Motor neuron (in vitro differentiated cells): ENCODE measurements at regions not wholly inside any gene's neighbourhood (a gene's known extent, or its start where the extent isn't known, plus 50 kb on each side); places are given as distances from the start of the nearest gene placed in this dataset.
"Not testable (repeated sequence)": the region's sequence is repeated elsewhere in the genome, so short reads cannot be mapped to it uniquely, and the experiment has no call there.

ENCODE experiments used
- ATAC-seq, 8 experiments: fragments of 200-7000 bp; cut with Tn5 transposase; replicated peaks in 6 of 8; 2 replicates each; pipeline ENCODE4 v1.8.0; 2021; ENCODE audit warnings: mild to moderate bottlenecking in 8 of 8, moderate library complexity in 8 of 8
- H3K27ac ChIP-seq, 2 donors: fragments of 250-450 bp; sonication (Bioruptor Pico); 2 replicates each; pipeline ENCODE4 v1.9.0; 2021; ENCODE audit warnings: antibody characterized with exemption in 2 of 2, mild to moderate bottlenecking in 2 of 2, moderate library complexity in 1 of 2
- H3K4me1 ChIP-seq, 2 donors: fragments of 250-450 bp; sonication (Bioruptor Pico); replicated peaks in 1 of 2; 2 replicates each; pipeline ENCODE4 v1.6.1; 2021; ENCODE audit warnings: antibody characterized with exemption in 2 of 2, mild to moderate bottlenecking in 2 of 2, moderate library complexity in 1 of 2
- H3K4me3 ChIP-seq, 5 donors: fragments of 250-450 bp; sonication (Bioruptor Pico); 2 replicates each; pipeline ENCODE4 v1.9.0; 2021; ENCODE audit warnings: antibody characterized with exemption in 5 of 5, mild to moderate bottlenecking in 5 of 5, moderate library complexity in 4 of 5
- WGBS, 10 experiments: fragments of 450-650 bp; shearing (Covaris generic); methylation state at CpG; one replicate each; pipeline ENCODE4 v1.0.0; 2022; 5-methylcytosine and 5-hydroxymethylcytosine counted together
- in situ Hi-C, 9 experiments: fragments of 400-800 bp; cut with MboI; loops; one replicate each; pipeline ENCODE4 v1.15.0; 2021; ENCODE audit warnings: low sequenced_read_pairs in 9 of 9, low pct_unique_long_range_greater_than_20kb in 2 of 9; ENCODE audit not compliant: unreplicated experiment in 9 of 9

GRCh38 chr2:52428224-52428623 lies 1339.4 kb upstream of the CHAC2 start:
- no peak for ATAC-seq
- no peak overlapping the region for H3K27ac ChIP-seq
- in situ Hi-C loops = no loop called here
- WGBS, 10 experiments = 0 to 92% (median 75%) methylated on average over 1 to 2 of the region's 2 CpGs
- H3K4me3 ChIP-seq = no peak overlapping the region
- no peaks in the 10 kb centered on the region for H3K4me1 ChIP-seq

- no peak for ATAC-seq
- Histone ChIP-seq H3K4me1 (no peaks in the 10 kb centered on the region), H3K4me3 (no peak overlapping the region), H3K27ac (no peak overlapping the region)
- in situ Hi-C loops = no loop called here
- 0 to 71% (median 50%) methylated on average over 1 to 2 of the region's 2 CpGs; no CpG with 5 or more reads in 2 of the 10 experiments for WGBS, 10 experiments
These were observed 1343.9 kb upstream of the CHAC2 start for GRCh38 chr2:52423655-52424054.

GRCh38 chr2:52423111-52423510 lies 1344.5 kb upstream of the CHAC2 start:
- in situ Hi-C loops = no loop called here
- Histone ChIP-seq H3K27ac (no peak overlapping the region), H3K4me1 (no peaks in the 10 kb centered on the region), H3K4me3 (no peak overlapping the region)
- ATAC-seq = no peak
- 17 to 100% (median 100%) methylated on average over 1 of the region's 1 CpG; no CpG with 5 or more reads in 2 of the 10 experiments for WGBS, 10 experiments

GRCh38 chr2:52416340-52416739 lies 1351.3 kb upstream of the CHAC2 start:
- H3K4me3 ChIP-seq = no peak overlapping the region
- peak in 2 of 8 experiments; percentile 40 to 47 for ATAC-seq
- H3K4me1 ChIP-seq = peaks cover 0 to 3% of the 10 kb centered on the region in 2 donors
- in situ Hi-C loops = no loop called here
- H3K27ac ChIP-seq = no peak overlapping the region

GRCh38 chr2:52414561-52415295 lies 1352.9 kb upstream of the CHAC2 start:
- 0 to 64% (median 28%) methylated on average over 1 to 3 of the region's 3 CpGs for WGBS, 10 experiments
- no peak overlapping the region for H3K27ac ChIP-seq
- ATAC-seq = peak in 1 of 8 experiments; percentile 41
- in situ Hi-C loops = no loop called here
- peaks cover 0 to 3% of the 10 kb centered on the region in 2 donors for H3K4me1 ChIP-seq
- H3K4me3 ChIP-seq = no peak overlapping the region

GRCh38 chr2:52409308-52410118 lies 1358.1 kb upstream of the CHAC2 start:
- in situ Hi-C loops, H3K4me1 ChIP-seq, H3K27ac ChIP-seq, H3K4me3 ChIP-seq, ATAC-seq: not testable (repeated sequence)
- WGBS, 10 experiments = 0 to 98% (median 67%) methylated on average over 1 to 4 of the region's 12 CpGs

- in situ Hi-C loops = no loop called here
- no peak for ATAC-seq
- WGBS, 10 experiments = 0 to 100% (median 0%) methylated on average over 1 of the region's 1 CpG; no CpG with 5 or more reads in 5 of the 10 experiments
These were observed 1361.6 kb upstream of the CHAC2 start for GRCh38 chr2:52405980-52406379.

GRCh38 chr2:52404866-52405265 lies 1362.7 kb upstream of the CHAC2 start:
- in situ Hi-C loops = no loop called here
- Histone ChIP-seq H3K27ac (no peak overlapping the region), H3K4me1 (no peaks in the 10 kb centered on the region), H3K4me3 (no peak overlapping the region)
- ATAC-seq = no peak
- 0 to 100% (median 92%) methylated on average over 2 to 3 of the region's 3 CpGs; no CpG with 5 or more reads in 1 of the 10 experiments for WGBS, 10 experiments

More at GRCh38 chr2:52405980-52406379, 1361.6 kb upstream of the CHAC2 start:
- no peaks in the 10 kb centered on the region for H3K4me1 ChIP-seq
- no peak overlapping the region for H3K4me3 ChIP-seq
- no peak overlapping the region for H3K27ac ChIP-seq

- ATAC-seq = no peak
- H3K4me3 ChIP-seq = no peak overlapping the region
- no peaks in the 10 kb centered on the region for H3K4me1 ChIP-seq
- WGBS, 10 experiments = 23 to 100% (median 84%) methylated on average over 1 to 4 of the region's 4 CpGs
- in situ Hi-C loops = no loop called here
- no peak overlapping the region for H3K27ac ChIP-seq
These were observed 1363.6 kb upstream of the CHAC2 start for GRCh38 chr2:52404046-52404445.

GRCh38 chr2:52402128-52402527 lies 1365.5 kb upstream of the CHAC2 start:
- no peaks in the 10 kb centered on the region for H3K4me1 ChIP-seq
- no peak overlapping the region for H3K4me3 ChIP-seq
- ATAC-seq = no peak
- H3K27ac ChIP-seq = no peak overlapping the region
- in situ Hi-C loops = no loop called here
- 14 to 100% (median 82%) methylated on average over 1 to 5 of the region's 6 CpGs; no CpG with 5 or more reads in 2 of the 10 experiments for WGBS, 10 experiments

GRCh38 chr2:52396836-52397235 lies 1364.9 kb upstream of the NRXN1 start:
- 0 to 100% (median 58%) methylated on average over 1 of the region's 1 CpG; no CpG with 5 or more reads in 4 of the 10 experiments for WGBS, 10 experiments
- in situ Hi-C loops = no loop called here
- no peak for ATAC-seq
- H3K4me1 ChIP-seq = no peaks in the 10 kb centered on the region
- H3K27ac ChIP-seq = no peak overlapping the region
- H3K4me3 ChIP-seq = no peak overlapping the region

GRCh38 chr2:52395912-52396311 lies 1364.0 kb upstream of the NRXN1 start:
- 17 to 100% (median 83%) methylated on average over 1 of the region's 1 CpG; no CpG with 5 or more reads in 3 of the 10 experiments for whole genome bisulfite sequencing, 10 experiments
- H3K4me1 ChIP-seq = no peaks in the 10 kb centered on the region
- in situ Hi-C loops = no loop called here
- H3K27ac ChIP-seq = no peak overlapping the region
- H3K4me3 ChIP-seq = no peak overlapping the region
- ATAC-seq = no peak

GRCh38 chr2:52391621-52392020 lies 1359.7 kb upstream of the NRXN1 start:
- in situ Hi-C loops = no loop called here
- Histone ChIP-seq H3K27ac (no peak overlapping the region), H3K4me1 (no peaks in the 10 kb centered on the region), H3K4me3 (no peak overlapping the region)
- ATAC-seq = no peak
- WGBS, 10 experiments = 0 to 83% (median 60%) methylated on average over 1 of the region's 1 CpG; no CpG with 5 or more reads in 5 of the 10 experiments
